Neural crest cell (in vitro differentiated cells): ENCODE measurements at regions not wholly inside any gene's neighbourhood (a gene's known extent, or its start where the extent isn't known, plus 50 kb on each side); places are given as distances from the start of the nearest gene placed in this dataset.
A peak's percentile ranks its signal among the peaks of the same experiment; 100 is the strongest.

Experiments
- DNase-seq: peaks from one replicate; pipeline ENCODE4 v3.0.0; 2021; ENCODE audit warnings: low read depth, mixed read lengths, low spot score
- H3K27ac Mint-ChIP-seq: one replicate; pipeline ENCODE4 v1.8.0; 2021; ENCODE audit warnings: mild to moderate bottlenecking, mixed read lengths; ENCODE audit not compliant: unreplicated experiment
- H3K27me3 Mint-ChIP-seq: 2 replicates; pipeline ENCODE4 v1.8.0; 2021; ENCODE audit warnings: low read depth, mild to moderate bottlenecking, mixed read lengths
- H3K36me3 Mint-ChIP-seq: 2 replicates; pipeline ENCODE4 v1.8.0; 2021; ENCODE audit warnings: low read depth, mild to moderate bottlenecking, mixed read lengths
- H3K4me1 Mint-ChIP-seq: 2 replicates; pipeline ENCODE4 v1.8.0; 2021; ENCODE audit warnings: mixed read lengths
- H3K4me3 Mint-ChIP-seq: one replicate; pipeline ENCODE4 v1.8.0; 2021; ENCODE audit warnings: mild to moderate bottlenecking, mixed read lengths
- H3K9me3 Mint-ChIP-seq: 2 replicates; pipeline ENCODE4 v1.8.0; 2021; ENCODE audit warnings: mixed read lengths
- TF ChIP-seq, protein P1 (sequence below): fragments of 200-600 bp; sonication (generic); conservative IDR thresholded peaks from 2 replicates; pipeline ENCODE4 v1.5.0; 2021; ENCODE audit warnings: antibody characterized with exemption, mild to moderate bottlenecking

DNA sequence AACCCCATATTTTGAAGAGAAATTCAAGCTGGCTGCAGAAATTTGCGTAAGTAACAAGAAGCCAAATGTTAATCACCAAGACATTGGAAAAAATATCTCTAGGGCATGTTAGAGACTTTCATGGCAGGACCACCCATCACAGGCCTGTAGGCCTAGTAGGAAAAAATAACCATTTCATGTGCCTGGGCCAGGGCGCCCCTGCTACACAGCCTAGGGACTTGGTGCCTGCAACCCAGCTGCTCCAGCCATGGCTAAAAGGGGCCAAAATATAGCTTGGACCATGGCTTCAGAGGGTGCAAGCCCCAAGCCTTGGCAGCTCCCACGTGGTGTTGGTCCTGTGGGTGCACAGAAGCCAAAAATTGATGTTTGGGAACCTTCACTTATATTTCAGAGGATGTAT lies 167.7 kb upstream of the NMUR2 start:
- peaks cover 2% of the 10 kb centered on the region for H3K9me3 Mint-ChIP-seq
- TF ChIP-seq, protein P1, sequence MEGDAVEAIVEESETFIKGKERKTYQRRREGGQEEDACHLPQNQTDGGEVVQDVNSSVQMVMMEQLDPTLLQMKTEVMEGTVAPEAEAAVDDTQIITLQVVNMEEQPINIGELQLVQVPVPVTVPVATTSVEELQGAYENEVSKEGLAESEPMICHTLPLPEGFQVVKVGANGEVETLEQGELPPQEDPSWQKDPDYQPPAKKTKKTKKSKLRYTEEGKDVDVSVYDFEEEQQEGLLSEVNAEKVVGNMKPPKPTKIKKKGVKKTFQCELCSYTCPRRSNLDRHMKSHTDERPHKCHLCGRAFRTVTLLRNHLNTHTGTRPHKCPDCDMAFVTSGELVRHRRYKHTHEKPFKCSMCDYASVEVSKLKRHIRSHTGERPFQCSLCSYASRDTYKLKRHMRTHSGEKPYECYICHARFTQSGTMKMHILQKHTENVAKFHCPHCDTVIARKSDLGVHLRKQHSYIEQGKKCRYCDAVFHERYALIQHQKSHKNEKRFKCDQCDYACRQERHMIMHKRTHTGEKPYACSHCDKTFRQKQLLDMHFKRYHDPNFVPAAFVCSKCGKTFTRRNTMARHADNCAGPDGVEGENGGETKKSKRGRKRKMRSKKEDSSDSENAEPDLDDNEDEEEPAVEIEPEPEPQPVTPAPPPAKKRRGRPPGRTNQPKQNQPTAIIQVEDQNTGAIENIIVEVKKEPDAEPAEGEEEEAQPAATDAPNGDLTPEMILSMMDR = no peak
- no peaks in the 10 kb centered on the region for H3K27me3 Mint-ChIP-seq
- no peak for DNase-seq
- no peak overlapping the region for H3K27ac Mint-ChIP-seq
- no peaks in the 10 kb centered on the region for H3K36me3 Mint-ChIP-seq
- no peaks in the 10 kb centered on the region for H3K4me1 Mint-ChIP-seq
- no peak overlapping the region for H3K4me3 Mint-ChIP-seq

DNA sequence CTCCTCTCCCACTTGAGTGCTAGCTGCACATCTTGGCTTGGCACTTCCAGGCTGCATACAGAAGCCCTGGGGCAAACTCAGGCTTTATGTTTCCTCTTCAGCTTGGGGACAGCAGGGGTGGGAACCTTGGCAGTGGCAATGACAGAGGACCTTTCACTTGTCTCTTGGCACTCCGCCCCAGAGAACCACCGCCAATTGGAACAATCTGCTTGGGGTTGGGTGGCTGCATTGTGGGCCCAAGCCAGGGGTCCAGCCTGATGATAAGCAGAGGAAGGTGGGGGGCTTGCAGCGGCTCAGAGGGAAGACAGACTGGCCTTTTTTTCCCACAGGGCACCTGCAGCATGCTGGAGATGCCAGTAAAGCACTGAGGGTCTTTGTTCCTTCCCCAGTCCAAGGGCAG lies 179.0 kb upstream of the NMUR2 start:
- H3K36me3 Mint-ChIP-seq = no peaks in the 10 kb centered on the region
- TF ChIP-seq, protein P1 = no peak
- DNase-seq = no peak
- peaks cover 17% of the 10 kb centered on the region for H3K9me3 Mint-ChIP-seq
- H3K4me3 Mint-ChIP-seq = no peak overlapping the region
- no peak overlapping the region for H3K27ac Mint-ChIP-seq
- no peaks in the 10 kb centered on the region for H3K27me3 Mint-ChIP-seq
- H3K4me1 Mint-ChIP-seq = no peaks in the 10 kb centered on the region

DNA sequence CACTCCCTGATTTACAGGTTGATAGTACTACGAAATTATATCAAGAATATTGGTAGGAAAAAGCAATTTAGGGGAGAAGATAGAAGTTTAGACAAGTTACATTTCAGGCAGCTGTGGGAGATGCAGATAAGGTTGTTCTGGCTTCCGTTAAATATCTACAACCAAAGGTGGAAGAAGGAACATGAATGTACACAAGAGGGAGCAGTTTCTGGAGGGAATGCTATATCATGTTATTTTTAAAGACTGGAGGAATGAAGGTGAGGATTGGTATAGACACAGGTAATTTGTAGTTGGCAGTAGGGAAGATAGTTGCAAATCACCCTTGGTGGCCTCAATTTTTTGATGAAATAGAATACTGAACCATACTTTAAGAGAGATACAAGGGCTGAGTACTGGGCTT lies 187.3 kb upstream of the NMUR2 start:
- TF ChIP-seq, protein P1 = peak; percentile 37
- no peaks in the 10 kb centered on the region for H3K36me3 Mint-ChIP-seq
- no peak overlapping the region for H3K4me3 Mint-ChIP-seq
- H3K9me3 Mint-ChIP-seq = peaks cover 8% of the 10 kb centered on the region
- no peaks in the 10 kb centered on the region for H3K27me3 Mint-ChIP-seq
- no peaks in the 10 kb centered on the region for H3K4me1 Mint-ChIP-seq
- no peak overlapping the region for H3K27ac Mint-ChIP-seq
- DNase-seq = no peak

DNA sequence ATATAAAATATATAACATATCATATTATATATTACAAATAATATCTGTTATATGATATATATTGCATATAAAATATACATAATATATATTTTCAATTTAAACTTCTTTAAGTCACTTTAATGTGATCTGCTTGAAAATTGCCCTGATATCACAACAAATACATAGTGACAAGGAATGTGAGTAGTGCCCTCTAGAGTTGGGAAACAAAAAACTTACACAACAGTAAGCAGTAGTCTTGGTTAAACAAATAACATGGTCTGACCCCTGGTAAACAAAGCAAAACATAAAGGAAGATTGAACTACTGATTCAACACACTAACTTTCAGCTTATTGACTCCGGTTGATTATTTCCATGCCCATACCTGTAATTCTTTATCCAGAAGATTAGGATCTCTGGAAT lies 188.3 kb upstream of the NMUR2 start:
- DNase-seq = no peak
- H3K27me3 Mint-ChIP-seq = no peaks in the 10 kb centered on the region
- TF ChIP-seq, protein P1 = peak; percentile 40
- H3K36me3 Mint-ChIP-seq = no peaks in the 10 kb centered on the region
- no peaks in the 10 kb centered on the region for H3K4me1 Mint-ChIP-seq
- no peaks in the 10 kb centered on the region for H3K9me3 Mint-ChIP-seq
- H3K27ac Mint-ChIP-seq = no peak overlapping the region
- no peak overlapping the region for H3K4me3 Mint-ChIP-seq

DNA sequence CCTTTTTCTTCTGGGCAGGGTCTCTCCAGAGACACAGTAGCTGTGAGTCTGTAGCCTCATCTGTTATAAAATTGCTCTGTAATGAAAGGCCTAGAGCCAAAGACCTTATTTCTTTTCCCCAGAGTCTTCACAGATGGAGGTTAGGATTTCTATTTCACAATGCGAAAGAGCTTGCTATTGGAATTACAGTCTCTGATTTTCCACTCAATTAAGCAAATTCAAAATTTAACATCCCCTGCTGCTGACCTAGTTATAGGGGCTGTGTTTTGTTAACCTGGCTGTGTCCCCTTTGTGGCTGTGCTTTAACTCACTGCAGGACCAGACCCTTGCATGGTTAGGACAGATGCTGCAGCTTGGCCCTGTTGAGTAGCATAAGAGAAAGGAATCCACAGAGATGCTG lies 190.3 kb upstream of the NMUR2 start:
- H3K27ac Mint-ChIP-seq = no peak overlapping the region
- DNase-seq = no peak
- H3K4me3 Mint-ChIP-seq = no peak overlapping the region
- no peaks in the 10 kb centered on the region for H3K4me1 Mint-ChIP-seq
- no peaks in the 10 kb centered on the region for H3K36me3 Mint-ChIP-seq
- H3K27me3 Mint-ChIP-seq = peaks cover 6% of the 10 kb centered on the region
- TF ChIP-seq, protein P1 = no peak
- no peaks in the 10 kb centered on the region for H3K9me3 Mint-ChIP-seq

DNA sequence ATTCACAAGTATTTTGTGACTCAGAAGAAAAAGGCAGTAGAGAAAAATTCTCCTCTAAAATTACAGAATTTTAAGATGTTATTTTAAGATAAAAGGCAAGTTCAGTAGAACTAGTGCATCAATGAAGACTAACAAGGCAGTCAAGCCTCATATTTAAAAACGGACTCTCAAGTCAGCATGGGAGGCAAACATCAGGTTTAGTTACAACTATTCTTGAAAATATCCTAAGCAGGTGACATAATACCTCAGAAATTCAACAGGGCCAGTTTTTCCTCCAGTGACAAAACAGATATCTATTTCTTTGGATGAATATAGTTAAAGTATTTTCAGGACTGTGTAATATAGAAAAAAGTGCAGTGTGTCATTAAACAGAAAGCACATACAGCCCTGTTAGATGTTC lies 194.0 kb upstream of the NMUR2 start:
- no peak for DNase-seq
- no peaks in the 10 kb centered on the region for H3K9me3 Mint-ChIP-seq
- TF ChIP-seq, protein P1 = no peak
- H3K27ac Mint-ChIP-seq = no peak overlapping the region
- no peak overlapping the region for H3K4me3 Mint-ChIP-seq
- peaks cover 6% of the 10 kb centered on the region for H3K27me3 Mint-ChIP-seq
- H3K4me1 Mint-ChIP-seq = no peaks in the 10 kb centered on the region
- no peaks in the 10 kb centered on the region for H3K36me3 Mint-ChIP-seq
